Endothelial cell of umbilical vein (primary cell): ENCODE measurements at regions not wholly inside any gene's neighbourhood (a gene's known extent, or its start where the extent isn't known, plus 50 kb on each side); places are given as distances from the start of the nearest gene placed in this dataset.

Source experiments
- CTCF ChIP-seq, 2 donors: IDR thresholded peaks; 1 replicate in 1 of 2; 2 replicates in 1 of 2; pipeline ENCODE4 v1.5.1; 2011; ENCODE audit warnings: low read length in 2 of 2, mild to moderate bottlenecking in 2 of 2, moderate library complexity in 2 of 2, control low read depth in 1 of 2, inconsistent platforms in 1 of 2, low read depth in 1 of 2; ENCODE audit not compliant: insufficient read depth in 1 of 2; ENCODE audit errors: extremely low read depth in 1 of 2
- EZH2 ChIP-seq: IDR thresholded peaks from 2 replicates; pipeline ENCODE4 v1.6.1; 2012; ENCODE audit warnings: borderline replicate concordance, low read depth, mild to moderate bottlenecking, moderate library complexity, low read length, inconsistent platforms; ENCODE audit not compliant: severe bottlenecking
- FOS ChIP-seq: IDR thresholded peaks from 2 replicates; pipeline ENCODE4 v1.6.1; 2011; ENCODE audit warnings: mild to moderate bottlenecking, low read length, moderate library complexity, borderline replicate concordance; ENCODE audit not compliant: insufficient read depth
- POLR2A ChIP-seq: IDR thresholded peaks from 2 replicates; pipeline ENCODE4 v1.6.1; 2012; ENCODE audit warnings: low read depth, mild to moderate bottlenecking, control low read depth, low read length
- POLR2AphosphoS5 ChIP-seq: IDR thresholded peaks from 2 replicates; pipeline ENCODE4 v1.6.1; 2012; ENCODE audit warnings: low read depth, mild to moderate bottlenecking, control low read depth, low read length, moderate library complexity; ENCODE audit not compliant: insufficient read depth
- TF ChIP-seq, protein P1 (sequence below): IDR thresholded peaks from 2 replicates; pipeline ENCODE4 v1.6.1; 2011; ENCODE audit not compliant: insufficient read depth, insufficient read length

GRCh38 chr17:5823219-5823618 is 238.9 kb upstream of the NLRP1 start:
- TF ChIP-seq EZH2 (no peak), CTCF (IDR thresholded peaks at IDR 0.05; ENCODE audit: extremely low read depth in 1 of 2, insufficient read depth in 1 of 2, low read depth in 1 of 2, low read length in 2 of 2) (no peak), POLR2A (no peak), POLR2AphosphoS5 (no peak), FOS (no peak)
- TF ChIP-seq, protein P1, sequence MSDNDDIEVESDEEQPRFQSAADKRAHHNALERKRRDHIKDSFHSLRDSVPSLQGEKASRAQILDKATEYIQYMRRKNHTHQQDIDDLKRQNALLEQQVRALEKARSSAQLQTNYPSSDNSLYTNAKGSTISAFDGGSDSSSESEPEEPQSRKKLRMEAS = no peak
